Osteocyte (in vitro differentiated cells): ENCODE measurements at regions not wholly inside any gene's neighbourhood (a gene's known extent, or its start where the extent isn't known, plus 50 kb on each side); places are given as distances from the start of the nearest gene placed in this dataset.

ENCODE experiments used
- DNase-seq: peaks from one replicate; pipeline ENCODE4 v3.0.0; 2021; ENCODE audit warnings: mixed read lengths; ENCODE audit not compliant: unreplicated experiment; ENCODE audit errors: extremely low spot score
- H3K27ac Mint-ChIP-seq: one replicate; pipeline ENCODE4 v1.8.0; 2021; ENCODE audit warnings: mild to moderate bottlenecking, mixed read lengths; ENCODE audit not compliant: unreplicated experiment
- H3K27me3 Mint-ChIP-seq: one replicate; pipeline ENCODE4 v1.8.0; 2021; ENCODE audit warnings: mixed read lengths; ENCODE audit not compliant: unreplicated experiment
- H3K36me3 Mint-ChIP-seq: one replicate; pipeline ENCODE4 v1.8.0; 2021; ENCODE audit warnings: mixed read lengths; ENCODE audit not compliant: unreplicated experiment
- H3K4me1 Mint-ChIP-seq: one replicate; pipeline ENCODE4 v1.8.0; 2021; ENCODE audit warnings: mixed read lengths; ENCODE audit not compliant: unreplicated experiment
- H3K4me3 Mint-ChIP-seq: one replicate; pipeline ENCODE4 v1.8.0; 2021; ENCODE audit warnings: mild to moderate bottlenecking, moderate library complexity, mixed read lengths; ENCODE audit not compliant: unreplicated experiment
- H3K9me3 Mint-ChIP-seq: one replicate; pipeline ENCODE4 v1.8.0; 2021; ENCODE audit warnings: mixed read lengths; ENCODE audit not compliant: unreplicated experiment
- CTCF ChIP-seq: fragments of 200-600 bp; sonication (generic); IDR thresholded peaks from 2 replicates; pipeline ENCODE4 v1.5.0; 2021; ENCODE audit warnings: antibody characterized with exemption, mild to moderate bottlenecking, moderate library complexity

DNA sequence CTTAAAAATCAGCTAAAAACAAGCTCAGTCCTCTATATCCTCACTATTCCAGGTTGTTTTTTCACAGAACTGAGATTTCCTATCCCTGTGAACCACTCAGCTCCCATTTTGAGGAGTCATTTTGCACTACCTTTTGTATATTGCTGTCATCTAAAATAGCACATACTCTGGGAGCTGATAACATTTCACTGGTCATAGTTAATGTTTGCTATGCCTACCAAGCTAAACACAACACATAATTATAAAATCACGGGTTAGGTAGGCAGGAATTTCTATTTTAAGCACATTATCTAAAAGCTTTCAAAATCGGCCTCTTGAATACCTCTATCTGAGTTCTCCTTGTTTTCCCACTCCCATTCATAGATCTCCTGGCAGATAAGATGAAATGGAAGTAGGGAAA is 882.0 kb upstream of the INTU start:
- peaks cover 1% of the 10 kb centered on the region for H3K4me1 Mint-ChIP-seq

GRCh38 chr4:126752126-126752525 is 880.6 kb upstream of the INTU start:
- no peaks in the 10 kb centered on the region for H3K9me3 Mint-ChIP-seq
- H3K36me3 Mint-ChIP-seq = no peaks in the 10 kb centered on the region
- H3K27ac Mint-ChIP-seq = no peak overlapping the region
- no peaks in the 10 kb centered on the region for H3K27me3 Mint-ChIP-seq
- peaks cover 2% of the 10 kb centered on the region for H3K4me1 Mint-ChIP-seq
- H3K4me3 Mint-ChIP-seq = no peak overlapping the region
- no peak for DNase-seq
- TF ChIP-seq CTCF = no peak

More for the DNA sequence above, 882.0 kb upstream of the INTU start:
- no peak for DNase-seq
- no peaks in the 10 kb centered on the region for H3K27me3 Mint-ChIP-seq
- no peak for TF ChIP-seq CTCF
- H3K27ac Mint-ChIP-seq = no peak overlapping the region
- no peak overlapping the region for H3K4me3 Mint-ChIP-seq
- H3K9me3 Mint-ChIP-seq = peaks cover 7% of the 10 kb centered on the region
- peaks cover 6% of the 10 kb centered on the region for H3K36me3 Mint-ChIP-seq

- Mint-ChIP-seq H3K36me3 (no peaks in the 10 kb centered on the region), H3K27me3 (no peaks in the 10 kb centered on the region), H3K4me3 (no peak overlapping the region), H3K27ac (no peak overlapping the region), H3K9me3 (no peaks in the 10 kb centered on the region), H3K4me1 (peaks cover 4% of the 10 kb centered on the region)
- no peak for DNase-seq
- TF ChIP-seq CTCF = no peak
Observed at GRCh38 chr4:126752702-126753101, 880.1 kb upstream of the INTU start.

GRCh38 chr4:126753592-126753991 is 879.2 kb upstream of the INTU start:
- H3K9me3 Mint-ChIP-seq = no peaks in the 10 kb centered on the region
- H3K36me3 Mint-ChIP-seq = no peaks in the 10 kb centered on the region
- no peak for TF ChIP-seq CTCF
- peaks cover 4% of the 10 kb centered on the region for H3K4me1 Mint-ChIP-seq
- no peak overlapping the region for H3K4me3 Mint-ChIP-seq
- no peak overlapping the region for H3K27ac Mint-ChIP-seq
- no peaks in the 10 kb centered on the region for H3K27me3 Mint-ChIP-seq
- DNase-seq = no peak

- TF ChIP-seq CTCF = no peak
- no peak for DNase-seq
- Mint-ChIP-seq H3K27ac (no peak overlapping the region), H3K4me3 (no peak overlapping the region), H3K27me3 (no peaks in the 10 kb centered on the region), H3K4me1 (peaks cover 4% of the 10 kb centered on the region), H3K9me3 (no peaks in the 10 kb centered on the region), H3K36me3 (no peaks in the 10 kb centered on the region)
Observed at GRCh38 chr4:126755506-126755905, 877.3 kb upstream of the INTU start.
